GM23338 (cell line): ENCODE measurements at regions not wholly inside any gene's neighbourhood (a gene's known extent, or its start where the extent isn't known, plus 50 kb on each side); places are given as distances from the start of the nearest gene placed in this dataset.

Source experiments
- CREB1 ChIP-seq: fragments of 250-450 bp; sonication (Bioruptor Pico); IDR thresholded peaks from 2 replicates; pipeline ENCODE4 v1.5.0; 2020; ENCODE audit warnings: low read depth, mild to moderate bottlenecking, moderate library complexity
- EZH2 ChIP-seq: fragments of 200-600 bp; sonication (generic); IDR thresholded peaks from one replicate; pipeline ENCODE4 v1.8.0; 2017; ENCODE audit warnings: antibody characterized with exemption, mild to moderate bottlenecking, low read depth; ENCODE audit not compliant: unreplicated experiment
- EZH2phosphoT487 ChIP-seq: fragments of 200-600 bp; sonication (generic); IDR thresholded peaks from one replicate; pipeline ENCODE4 v1.8.1; 2018; ENCODE audit warnings: antibody characterized with exemption; ENCODE audit not compliant: unreplicated experiment
- JUNB ChIP-seq: IDR thresholded peaks from one replicate; pipeline ENCODE4 v1.6.1; 2016; ENCODE audit warnings: antibody characterized with exemption; ENCODE audit not compliant: unreplicated experiment
- POLR2AphosphoS5 ChIP-seq: IDR thresholded peaks from 2 replicates; pipeline ENCODE4 v1.6.1; 2016; ENCODE audit warnings: antibody characterized with exemption, low read depth
- ZNF331 ChIP-seq: fragments of 250-450 bp; sonication (Bioruptor Pico); IDR thresholded peaks from 2 replicates; pipeline ENCODE4 v1.5.0; 2020; ENCODE audit warnings: low read depth, mild to moderate bottlenecking, moderate library complexity
- TF ChIP-seq, protein P1 (sequence below), 2 experiments: fragments of 200-600 bp in 1 of 2; sonication (generic) in 1 of 2; conservative IDR thresholded peaks; 2 replicates each; pipeline versions ENCODE4 v1.5.1 to v1.6.1; 2016 to 2017; ENCODE audit warnings: antibody characterized with exemption in 2 of 2, low read depth in 2 of 2, mild to moderate bottlenecking in 2 of 2, moderate library complexity in 1 of 2
- TF ChIP-seq, protein P2 (sequence below): IDR thresholded peaks from one replicate; pipeline ENCODE4 v1.6.1; 2018; ENCODE audit warnings: antibody characterized with exemption; ENCODE audit not compliant: unreplicated experiment

DNA sequence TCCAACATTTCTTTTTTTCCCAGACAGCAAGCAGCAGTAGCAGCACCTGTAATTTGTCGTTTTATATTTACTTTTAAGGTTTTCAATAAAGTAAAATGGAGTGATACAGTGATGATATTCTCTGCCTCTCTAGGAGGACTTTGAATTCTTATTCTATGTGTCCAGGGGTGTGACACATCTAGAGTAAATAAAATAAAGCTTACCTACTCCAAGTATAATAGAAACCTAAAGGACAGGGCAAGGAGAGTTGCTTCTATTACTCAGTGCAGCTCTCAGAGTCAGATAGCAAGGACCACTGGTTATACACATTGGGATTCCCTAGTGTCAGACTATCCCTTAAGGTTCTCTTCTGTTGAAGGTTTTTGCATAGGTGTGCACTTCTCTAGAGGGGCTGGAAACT lies 95.9 kb downstream of the LMO4 start:
- TF ChIP-seq, protein P1, sequence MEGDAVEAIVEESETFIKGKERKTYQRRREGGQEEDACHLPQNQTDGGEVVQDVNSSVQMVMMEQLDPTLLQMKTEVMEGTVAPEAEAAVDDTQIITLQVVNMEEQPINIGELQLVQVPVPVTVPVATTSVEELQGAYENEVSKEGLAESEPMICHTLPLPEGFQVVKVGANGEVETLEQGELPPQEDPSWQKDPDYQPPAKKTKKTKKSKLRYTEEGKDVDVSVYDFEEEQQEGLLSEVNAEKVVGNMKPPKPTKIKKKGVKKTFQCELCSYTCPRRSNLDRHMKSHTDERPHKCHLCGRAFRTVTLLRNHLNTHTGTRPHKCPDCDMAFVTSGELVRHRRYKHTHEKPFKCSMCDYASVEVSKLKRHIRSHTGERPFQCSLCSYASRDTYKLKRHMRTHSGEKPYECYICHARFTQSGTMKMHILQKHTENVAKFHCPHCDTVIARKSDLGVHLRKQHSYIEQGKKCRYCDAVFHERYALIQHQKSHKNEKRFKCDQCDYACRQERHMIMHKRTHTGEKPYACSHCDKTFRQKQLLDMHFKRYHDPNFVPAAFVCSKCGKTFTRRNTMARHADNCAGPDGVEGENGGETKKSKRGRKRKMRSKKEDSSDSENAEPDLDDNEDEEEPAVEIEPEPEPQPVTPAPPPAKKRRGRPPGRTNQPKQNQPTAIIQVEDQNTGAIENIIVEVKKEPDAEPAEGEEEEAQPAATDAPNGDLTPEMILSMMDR (conservative IDR thresholded peaks at IDR 0.05; ENCODE audit: low read depth in 2 of 2): no peak
- TF ChIP-seq EZH2phosphoT487 (no peak), POLR2AphosphoS5 (no peak), ZNF331 (CRISPR knock-in tag) (no peak), EZH2 (no peak), CREB1 (CRISPR knock-in tag) (no peak), JUNB (no peak)
- TF ChIP-seq, protein P2, sequence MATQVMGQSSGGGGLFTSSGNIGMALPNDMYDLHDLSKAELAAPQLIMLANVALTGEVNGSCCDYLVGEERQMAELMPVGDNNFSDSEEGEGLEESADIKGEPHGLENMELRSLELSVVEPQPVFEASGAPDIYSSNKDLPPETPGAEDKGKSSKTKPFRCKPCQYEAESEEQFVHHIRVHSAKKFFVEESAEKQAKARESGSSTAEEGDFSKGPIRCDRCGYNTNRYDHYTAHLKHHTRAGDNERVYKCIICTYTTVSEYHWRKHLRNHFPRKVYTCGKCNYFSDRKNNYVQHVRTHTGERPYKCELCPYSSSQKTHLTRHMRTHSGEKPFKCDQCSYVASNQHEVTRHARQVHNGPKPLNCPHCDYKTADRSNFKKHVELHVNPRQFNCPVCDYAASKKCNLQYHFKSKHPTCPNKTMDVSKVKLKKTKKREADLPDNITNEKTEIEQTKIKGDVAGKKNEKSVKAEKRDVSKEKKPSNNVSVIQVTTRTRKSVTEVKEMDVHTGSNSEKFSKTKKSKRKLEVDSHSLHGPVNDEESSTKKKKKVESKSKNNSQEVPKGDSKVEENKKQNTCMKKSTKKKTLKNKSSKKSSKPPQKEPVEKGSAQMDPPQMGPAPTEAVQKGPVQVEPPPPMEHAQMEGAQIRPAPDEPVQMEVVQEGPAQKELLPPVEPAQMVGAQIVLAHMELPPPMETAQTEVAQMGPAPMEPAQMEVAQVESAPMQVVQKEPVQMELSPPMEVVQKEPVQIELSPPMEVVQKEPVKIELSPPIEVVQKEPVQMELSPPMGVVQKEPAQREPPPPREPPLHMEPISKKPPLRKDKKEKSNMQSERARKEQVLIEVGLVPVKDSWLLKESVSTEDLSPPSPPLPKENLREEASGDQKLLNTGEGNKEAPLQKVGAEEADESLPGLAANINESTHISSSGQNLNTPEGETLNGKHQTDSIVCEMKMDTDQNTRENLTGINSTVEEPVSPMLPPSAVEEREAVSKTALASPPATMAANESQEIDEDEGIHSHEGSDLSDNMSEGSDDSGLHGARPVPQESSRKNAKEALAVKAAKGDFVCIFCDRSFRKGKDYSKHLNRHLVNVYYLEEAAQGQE: no peak
